SJSA1 (cell line): ENCODE measurements at regions not wholly inside any gene's neighbourhood (a gene's known extent, or its start where the extent isn't known, plus 50 kb on each side); places are given as distances from the start of the nearest gene placed in this dataset.

Experiments
- DNase-seq, 2 experiments: peaks; one replicate each; pipeline ENCODE4 v3.0.0-alpha.2; 2015 to 2020; ENCODE audit warnings: low spot score in 2 of 2, low read depth in 1 of 2
- H3K27ac ChIP-seq: fragments of 250-450 bp; sonication (Bioruptor Pico); 2 replicates; pipeline ENCODE4 v1.5.1; 2020; ENCODE audit warnings: mild to moderate bottlenecking, moderate library complexity
- H3K27me3 ChIP-seq: fragments of 250-450 bp; sonication (Bioruptor Pico); replicated peaks from 2 replicates; pipeline ENCODE4 v1.5.1; 2020; ENCODE audit warnings: mild to moderate bottlenecking, moderate library complexity
- H3K36me3 ChIP-seq: fragments of 250-450 bp; sonication (Bioruptor Pico); 2 replicates; pipeline ENCODE4 v1.5.1; 2020; ENCODE audit warnings: mild to moderate bottlenecking
- H3K4me1 ChIP-seq: fragments of 250-450 bp; sonication (Bioruptor Pico); replicated peaks from 2 replicates; pipeline ENCODE4 v1.6.1; 2021; ENCODE audit warnings: mild to moderate bottlenecking
- H3K4me3 ChIP-seq: fragments of 250-450 bp; sonication (Bioruptor Pico); 2 replicates; pipeline ENCODE4 v1.5.1; 2020; ENCODE audit warnings: mild to moderate bottlenecking
- H3K9me3 ChIP-seq: fragments of 250-450 bp; sonication (Bioruptor Pico); replicated peaks from 2 replicates; pipeline ENCODE4 v1.5.1; 2020; ENCODE audit warnings: mild to moderate bottlenecking

DNA sequence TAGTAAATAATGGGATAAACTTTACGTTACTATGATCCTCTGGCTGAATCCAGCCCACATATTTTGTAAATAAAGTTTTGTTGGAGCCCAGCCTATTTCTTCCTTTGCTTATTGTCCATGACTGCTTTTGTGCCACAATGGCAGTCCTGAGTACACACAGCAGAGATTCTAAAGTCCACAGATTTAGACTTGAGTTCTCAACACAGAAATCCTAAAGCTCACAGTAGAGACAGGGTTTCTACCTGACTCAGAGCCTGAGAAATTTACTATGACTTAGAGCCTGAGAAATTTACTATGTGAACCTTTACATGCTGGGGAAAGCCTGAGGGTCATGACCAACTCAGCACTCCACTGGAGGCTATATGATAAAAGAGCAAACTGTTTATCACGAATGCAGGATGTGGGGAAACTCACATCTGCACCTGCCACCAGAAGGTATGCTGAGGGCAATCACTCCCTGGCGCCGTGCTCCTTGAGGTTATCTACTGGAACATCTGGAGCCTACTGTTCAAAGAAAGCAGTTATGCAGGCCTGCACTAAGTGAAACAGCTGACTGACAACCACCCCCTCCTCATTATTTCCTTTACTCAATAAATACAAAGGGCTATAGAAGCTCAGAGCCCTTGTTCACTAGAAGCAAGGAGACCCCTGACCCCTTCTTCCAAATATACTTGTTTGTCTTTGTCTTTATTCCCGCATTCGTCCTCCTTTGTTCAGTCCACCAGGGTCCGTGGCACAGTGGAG lies 52.6 kb upstream of the BICD1 start:
- no peak overlapping the region for H3K27ac ChIP-seq
- no peak overlapping the region for H3K4me3 ChIP-seq
- no peaks in the 10 kb centered on the region for H3K27me3 ChIP-seq
- no peaks in the 10 kb centered on the region for H3K36me3 ChIP-seq
- peaks cover 3% of the 10 kb centered on the region; the same call in 1 of the 2 replicates for H3K9me3 ChIP-seq
- no peak for DNase-seq
- H3K4me1 ChIP-seq = peaks cover 15% of the 10 kb centered on the region
